HEK293 (cell line): ENCODE measurements at regions not wholly inside any gene's neighbourhood (a gene's known extent, or its start where the extent isn't known, plus 50 kb on each side); places are given as distances from the start of the nearest gene placed in this dataset.

Source experiments
- CTCF ChIA-PET: fragments of 350-600 bp; formaldehyde crosslinking; extraction: SDS; loops from one replicate; lab custom pipeline; 2021; ENCODE audit warnings: antibody characterized with exemption; lab: Yijun Ruan, JAX
- POLR2A ChIA-PET: fragments of 300-600 bp; formaldehyde crosslinking; extraction: SDS; loops from one replicate; lab custom pipeline; 2020; ENCODE audit warnings: antibody characterized with exemption, inconsistent platforms; lab: Yijun Ruan, JAX
- H3K27ac ChIP-seq: fragments of 200-500 bp; sonication (Bioruptor generic); 2 replicates; pipeline ENCODE4 v1.5.1; 2014; ENCODE audit warnings: low read depth, low read length, control low read depth, inconsistent platforms; ENCODE audit errors: extremely low read depth
- H3K36me3 ChIP-seq, 2 experiments: fragments of 200-500 bp in 1 of 2; sonication (Bioruptor generic) in 1 of 2; 1 replicate in 1 of 2; 2 replicates in 1 of 2; pipeline ENCODE4 v1.5.1; 2014 to 2017; ENCODE audit warnings: inconsistent platforms in 2 of 2, low read length in 2 of 2; ENCODE audit not compliant: control insufficient read depth in 2 of 2, insufficient read depth in 1 of 2
- H3K4me1 ChIP-seq: fragments of 200-500 bp; sonication (Bioruptor generic); 2 replicates; pipeline ENCODE4 v1.5.1; 2014; ENCODE audit warnings: mild to moderate bottlenecking, low read length, inconsistent platforms; ENCODE audit not compliant: control insufficient read depth, insufficient read depth
- H3K4me3 ChIP-seq: 2 replicates; pipeline ENCODE4 v1.5.1; 2011; ENCODE audit warnings: low read depth, mild to moderate bottlenecking, control low read depth, low read length, moderate library complexity
- H3K9me3 ChIP-seq: fragments of 200-500 bp; sonication (Bioruptor generic); 2 replicates; pipeline ENCODE4 v1.5.1; 2014; ENCODE audit warnings: low read depth, low read length, inconsistent platforms; ENCODE audit not compliant: control insufficient read depth, insufficient read depth
- KLF1 ChIP-seq: fragments of 450-650 bp; formaldehyde crosslinking; IDR thresholded peaks from 2 replicates; pipeline ENCODE4 v1.5.1; 2016; ENCODE audit warnings: missing biosample characterization, missing genetic modification characterization
- RBAK ChIP-seq: fragments of 450-650 bp; formaldehyde crosslinking; IDR thresholded peaks from 2 replicates; pipeline ENCODE4 v1.5.1; 2016; ENCODE audit warnings: missing biosample characterization, missing genetic modification characterization
- REPIN1 ChIP-seq: fragments of 450-650 bp; formaldehyde crosslinking; IDR thresholded peaks from 2 replicates; pipeline ENCODE4 v1.5.1; 2017; ENCODE audit warnings: missing biosample characterization, missing genetic modification characterization, low read depth
- SCRT2 ChIP-seq: fragments of 450-650 bp; formaldehyde crosslinking; IDR thresholded peaks from 2 replicates; pipeline ENCODE4 v1.5.1; 2016; ENCODE audit warnings: missing biosample characterization, missing genetic modification characterization
- ZBTB20 ChIP-seq: fragments of 450-650 bp; formaldehyde crosslinking; IDR thresholded peaks from 2 replicates; pipeline ENCODE4 v1.5.1; 2016; ENCODE audit warnings: missing biosample characterization, missing genetic modification characterization
- ZNF138 ChIP-seq: fragments of 450-650 bp; formaldehyde crosslinking; IDR thresholded peaks from 2 replicates; pipeline ENCODE4 v1.5.1; 2016; ENCODE audit warnings: missing biosample characterization, missing genetic modification characterization, borderline replicate concordance
- ZNF23 ChIP-seq: fragments of 450-650 bp; formaldehyde crosslinking; IDR thresholded peaks from 2 replicates; pipeline ENCODE4 v1.5.1; 2016; ENCODE audit warnings: missing biosample characterization, missing genetic modification characterization, borderline replicate concordance
- ZNF266 ChIP-seq: fragments of 450-650 bp; formaldehyde crosslinking; IDR thresholded peaks from 2 replicates; pipeline ENCODE4 v1.5.1; 2016; ENCODE audit warnings: missing biosample characterization, missing genetic modification characterization, low read depth
- ZNF354C ChIP-seq: fragments of 450-650 bp; formaldehyde crosslinking; IDR thresholded peaks from 2 replicates; pipeline ENCODE4 v1.5.1; 2016; ENCODE audit warnings: missing biosample characterization, missing genetic modification characterization, low read depth, borderline replicate concordance
- ZNF404 ChIP-seq: fragments of 450-650 bp; formaldehyde crosslinking; IDR thresholded peaks from 2 replicates; pipeline ENCODE4 v1.5.1; 2017; ENCODE audit warnings: missing biosample characterization, missing genetic modification characterization
- ZNF426 ChIP-seq: fragments of 450-650 bp; formaldehyde crosslinking; IDR thresholded peaks from 2 replicates; pipeline ENCODE4 v1.5.1; 2017; ENCODE audit warnings: missing biosample characterization, missing genetic modification characterization, mild to moderate bottlenecking, inconsistent platforms, moderate library complexity
- ZNF514 ChIP-seq: fragments of 450-650 bp; formaldehyde crosslinking; IDR thresholded peaks from 2 replicates; pipeline ENCODE4 v1.5.1; 2016; ENCODE audit warnings: missing biosample characterization, missing genetic modification characterization
- ZNF521 ChIP-seq: fragments of 450-650 bp; formaldehyde crosslinking; IDR thresholded peaks from 2 replicates; pipeline ENCODE4 v1.5.1; 2017; ENCODE audit warnings: missing biosample characterization, mild to moderate bottlenecking, missing genetic modification characterization
- ZNF610 ChIP-seq: fragments of 450-650 bp; formaldehyde crosslinking; IDR thresholded peaks from 2 replicates; pipeline ENCODE4 v1.5.1; 2016; ENCODE audit warnings: missing biosample characterization, missing genetic modification characterization, borderline replicate concordance
- ZNF624 ChIP-seq: fragments of 450-650 bp; formaldehyde crosslinking; IDR thresholded peaks from 2 replicates; pipeline ENCODE4 v1.5.1; 2017; ENCODE audit warnings: missing biosample characterization, missing genetic modification characterization
- ZNF626 ChIP-seq: fragments of 450-650 bp; sonication (Bioruptor Pico); formaldehyde crosslinking; IDR thresholded peaks from 2 replicates; pipeline ENCODE4 v1.5.1; 2018; ENCODE audit warnings: missing biosample characterization, missing genetic modification characterization, inconsistent platforms
- ZNF660 ChIP-seq: fragments of 450-650 bp; IDR thresholded peaks from 2 replicates; pipeline ENCODE4 v1.5.1; 2018; ENCODE audit warnings: missing biosample characterization, mild to moderate bottlenecking, missing genetic modification characterization
- ZNF701 ChIP-seq: fragments of 450-650 bp; formaldehyde crosslinking; IDR thresholded peaks from 2 replicates; pipeline ENCODE4 v1.5.1; 2016; ENCODE audit warnings: missing biosample characterization, missing genetic modification characterization
- ZNF777 ChIP-seq: fragments of 450-650 bp; formaldehyde crosslinking; IDR thresholded peaks from 2 replicates; pipeline ENCODE4 v1.5.1; 2017; ENCODE audit warnings: missing biosample characterization, missing genetic modification characterization, borderline replicate concordance
- ZNF837 ChIP-seq: fragments of 450-650 bp; formaldehyde crosslinking; IDR thresholded peaks from 2 replicates; pipeline ENCODE4 v1.5.1; 2016; ENCODE audit warnings: missing biosample characterization, missing genetic modification characterization
- ZSCAN5A ChIP-seq: fragments of 450-650 bp; formaldehyde crosslinking; IDR thresholded peaks from 2 replicates; pipeline ENCODE4 v1.5.1; 2016; ENCODE audit warnings: missing biosample characterization, missing genetic modification characterization
- TF ChIP-seq, protein P1 (sequence below): fragments of 450-650 bp; formaldehyde crosslinking; IDR thresholded peaks from 2 replicates; pipeline ENCODE4; 2016; ENCODE audit warnings: missing biosample characterization, missing genetic modification characterization
- TF ChIP-seq, protein P2 (sequence below): fragments of 450-650 bp; formaldehyde crosslinking; IDR thresholded peaks from 2 replicates; pipeline ENCODE4 v1.5.1; 2017; ENCODE audit warnings: missing biosample characterization, missing genetic modification characterization
- TF ChIP-seq, protein P3 (sequence below): fragments of 450-650 bp; formaldehyde crosslinking; IDR thresholded peaks from 2 replicates; pipeline ENCODE4 v1.5.1; 2016; ENCODE audit warnings: missing biosample characterization, missing genetic modification characterization
- TF ChIP-seq, protein P4 (sequence below): fragments of 450-650 bp; formaldehyde crosslinking; IDR thresholded peaks from 2 replicates; pipeline ENCODE4 v1.5.1; 2016; ENCODE audit warnings: missing biosample characterization, missing genetic modification characterization

GRCh38 chr1:69328186-69328585 is 239.5 kb upstream of the LRRC7 start:
- H3K4me3 ChIP-seq = no peak overlapping the region
- TF ChIP-seq ZNF660 (tag by site-specific recombination) (no peak), ZNF23 (tag by site-specific recombination) (no peak)
- TF ChIP-seq, all 188 proteins: peak for 0
- POLR2A ChIA-PET = no interaction called here
- Histone ChIP-seq H3K27ac (no peak overlapping the region), H3K9me3 (no peaks in the 10 kb centered on the region), H3K4me1 (no peaks in the 10 kb centered on the region), H3K36me3 (no peaks in the 10 kb centered on the region)
- CTCF ChIA-PET = interaction anchor here (0.7 kb wide), 1 partner anchor 208 kb away, joined by 3 read pairs; no protein-coding TSS in a partner anchor

DNA sequence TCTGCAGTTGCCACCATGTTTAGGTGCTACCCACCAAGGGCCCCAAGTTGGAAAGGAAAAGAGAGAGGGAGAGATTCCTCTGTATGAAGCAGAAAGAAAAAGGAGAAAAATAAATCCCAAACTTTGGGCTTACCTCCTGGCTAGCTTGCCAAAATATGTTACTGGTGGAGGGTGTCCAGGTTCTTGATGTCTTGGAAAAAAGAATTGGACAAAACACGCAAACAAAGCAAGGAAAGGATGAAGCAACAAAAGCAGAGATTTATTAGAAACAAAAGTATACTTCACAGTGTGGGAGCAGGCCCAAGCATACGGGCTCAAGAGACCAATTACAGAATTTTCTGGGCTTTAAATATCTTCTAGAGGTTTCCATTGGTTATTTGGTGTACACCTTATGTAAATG is 204.5 kb upstream of the LRRC7 start:
- H3K9me3 ChIP-seq = no peaks in the 10 kb centered on the region
- H3K4me1 ChIP-seq = no peaks in the 10 kb centered on the region
- POLR2A ChIA-PET = no interaction called here
- TF ChIP-seq ZNF138 (tag by site-specific recombination) = no peak
- TF ChIP-seq, protein P1, sequence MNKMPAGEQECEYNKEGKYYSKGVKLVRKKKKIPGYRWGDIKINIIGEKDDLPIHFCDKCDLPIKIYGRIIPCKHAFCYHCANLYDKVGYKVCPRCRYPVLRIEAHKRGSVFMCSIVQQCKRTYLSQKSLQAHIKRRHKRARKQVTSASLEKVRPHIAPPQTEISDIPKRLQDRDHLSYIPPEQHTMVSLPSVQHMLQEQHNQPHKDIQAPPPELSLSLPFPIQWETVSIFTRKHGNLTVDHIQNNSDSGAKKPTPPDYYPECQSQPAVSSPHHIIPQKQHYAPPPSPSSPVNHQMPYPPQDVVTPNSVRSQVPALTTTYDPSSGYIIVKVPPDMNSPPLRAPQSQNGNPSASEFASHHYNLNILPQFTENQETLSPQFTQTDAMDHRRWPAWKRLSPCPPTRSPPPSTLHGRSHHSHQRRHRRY = no peak
- TF ChIP-seq ZNF837 (tag by site-specific recombination) = no peak
- no peak for TF ChIP-seq ZNF514
- no peak for TF ChIP-seq ZNF610 (tag by site-specific recombination)
- no peak for TF ChIP-seq ZNF521 (tag by site-specific recombination)
- TF ChIP-seq ZNF426 (tag by site-specific recombination) = no peak
- TF ChIP-seq ZSCAN5A = no peak
- TF ChIP-seq RBAK = no peak
- no peak for TF ChIP-seq ZNF266 (tag by site-specific recombination)
- TF ChIP-seq, protein P2, sequence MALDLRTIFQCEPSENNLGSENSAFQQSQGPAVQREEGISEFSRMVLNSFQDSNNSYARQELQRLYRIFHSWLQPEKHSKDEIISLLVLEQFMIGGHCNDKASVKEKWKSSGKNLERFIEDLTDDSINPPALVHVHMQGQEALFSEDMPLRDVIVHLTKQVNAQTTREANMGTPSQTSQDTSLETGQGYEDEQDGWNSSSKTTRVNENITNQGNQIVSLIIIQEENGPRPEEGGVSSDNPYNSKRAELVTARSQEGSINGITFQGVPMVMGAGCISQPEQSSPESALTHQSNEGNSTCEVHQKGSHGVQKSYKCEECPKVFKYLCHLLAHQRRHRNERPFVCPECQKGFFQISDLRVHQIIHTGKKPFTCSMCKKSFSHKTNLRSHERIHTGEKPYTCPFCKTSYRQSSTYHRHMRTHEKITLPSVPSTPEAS (tag by site-specific recombination) = no peak
- no peak for TF ChIP-seq ZNF624 (tag by site-specific recombination)
- no peak for TF ChIP-seq ZBTB20
- no peak for TF ChIP-seq SCRT2
- no peak for TF ChIP-seq ZNF354C (tag by site-specific recombination)
- TF ChIP-seq ZNF626 (tag by site-specific recombination) = no peak
- TF ChIP-seq, all 188 proteins: peak for 0
- no peaks in the 10 kb centered on the region for H3K36me3 ChIP-seq
- no peak overlapping the region for H3K4me3 ChIP-seq
- no peak overlapping the region for H3K27ac ChIP-seq
- CTCF ChIA-PET = no interaction called here

DNA sequence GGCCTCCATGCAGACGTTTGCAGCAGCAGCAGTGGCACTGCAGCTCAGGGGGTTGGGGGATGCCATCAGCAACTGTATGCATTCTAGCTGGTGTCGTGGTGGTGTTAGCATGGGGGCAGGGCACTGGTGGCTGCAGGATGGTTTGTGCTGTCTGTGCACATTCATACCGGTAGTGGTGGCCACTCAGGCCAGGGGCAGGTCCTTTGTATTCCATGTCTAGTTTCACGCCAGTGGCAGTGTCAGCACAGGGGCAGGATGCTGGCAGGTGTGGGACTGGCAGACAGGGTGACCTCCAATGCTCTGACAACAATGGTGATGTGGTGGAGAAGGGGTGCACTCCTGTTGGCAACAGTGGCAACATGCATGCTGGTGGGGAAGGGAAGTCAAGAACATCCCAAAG is 194.2 kb upstream of the LRRC7 start:
- Histone ChIP-seq H3K36me3 (no peaks in the 10 kb centered on the region), H3K4me3 (no peak overlapping the region), H3K9me3 (no peaks in the 10 kb centered on the region), H3K27ac (no peak overlapping the region), H3K4me1 (no peaks in the 10 kb centered on the region)
- ChIA-PET POLR2A (no interaction called here), CTCF (no interaction called here)
- no peak for TF ChIP-seq ZNF404 (tag by site-specific recombination)
- TF ChIP-seq, protein P3, sequence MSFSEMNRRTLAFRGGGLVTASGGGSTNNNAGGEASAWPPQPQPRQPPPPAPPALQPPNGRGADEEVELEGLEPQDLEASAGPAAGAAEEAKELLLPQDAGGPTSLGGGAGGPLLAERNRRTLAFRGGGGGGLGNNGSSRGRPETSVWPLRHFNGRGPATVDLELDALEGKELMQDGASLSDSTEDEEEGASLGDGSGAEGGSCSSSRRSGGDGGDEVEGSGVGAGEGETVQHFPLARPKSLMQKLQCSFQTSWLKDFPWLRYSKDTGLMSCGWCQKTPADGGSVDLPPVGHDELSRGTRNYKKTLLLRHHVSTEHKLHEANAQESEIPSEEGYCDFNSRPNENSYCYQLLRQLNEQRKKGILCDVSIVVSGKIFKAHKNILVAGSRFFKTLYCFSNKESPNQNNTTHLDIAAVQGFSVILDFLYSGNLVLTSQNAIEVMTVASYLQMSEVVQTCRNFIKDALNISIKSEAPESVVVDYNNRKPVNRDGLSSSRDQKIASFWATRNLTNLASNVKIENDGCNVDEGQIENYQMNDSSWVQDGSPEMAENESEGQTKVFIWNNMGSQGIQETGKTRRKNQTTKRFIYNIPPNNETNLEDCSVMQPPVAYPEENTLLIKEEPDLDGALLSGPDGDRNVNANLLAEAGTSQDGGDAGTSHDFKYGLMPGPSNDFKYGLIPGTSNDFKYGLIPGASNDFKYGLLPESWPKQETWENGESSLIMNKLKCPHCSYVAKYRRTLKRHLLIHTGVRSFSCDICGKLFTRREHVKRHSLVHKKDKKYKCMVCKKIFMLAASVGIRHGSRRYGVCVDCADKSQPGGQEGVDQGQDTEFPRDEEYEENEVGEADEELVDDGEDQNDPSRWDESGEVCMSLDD (tag by site-specific recombination) = no peak
- no peak for TF ChIP-seq KLF1 (tag by site-specific recombination)
- TF ChIP-seq REPIN1 (tag by site-specific recombination) = no peak
- TF ChIP-seq, protein P4, sequence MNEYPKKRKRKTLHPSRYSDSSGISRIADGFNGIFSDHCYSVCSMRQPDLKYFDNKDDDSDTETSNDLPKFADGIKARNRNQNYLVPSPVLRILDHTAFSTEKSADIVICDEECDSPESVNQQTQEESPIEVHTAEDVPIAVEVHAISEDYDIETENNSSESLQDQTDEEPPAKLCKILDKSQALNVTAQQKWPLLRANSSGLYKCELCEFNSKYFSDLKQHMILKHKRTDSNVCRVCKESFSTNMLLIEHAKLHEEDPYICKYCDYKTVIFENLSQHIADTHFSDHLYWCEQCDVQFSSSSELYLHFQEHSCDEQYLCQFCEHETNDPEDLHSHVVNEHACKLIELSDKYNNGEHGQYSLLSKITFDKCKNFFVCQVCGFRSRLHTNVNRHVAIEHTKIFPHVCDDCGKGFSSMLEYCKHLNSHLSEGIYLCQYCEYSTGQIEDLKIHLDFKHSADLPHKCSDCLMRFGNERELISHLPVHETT = no peak
- TF ChIP-seq ZNF777 = no peak
- no peak for TF ChIP-seq ZNF701
